Sigmoid colon (tissue), 6 donors: ENCODE measurements at regions not wholly inside any gene's neighbourhood (a gene's known extent, or its start where the extent isn't known, plus 50 kb on each side); places are given as distances from the start of the nearest gene placed in this dataset.

Experiments used
- DNase-seq: peaks from one replicate; pipeline ENCODE4 v3.0.0-alpha.2; 2019
- H3K27ac ChIP-seq, 4 donors: fragments of 200-600 bp; sonication (generic); one replicate each; pipeline ENCODE4 v1.5.1; 2016 to 2019; ENCODE audit warnings: mild to moderate bottlenecking in 1 of 4
- H3K27me3 ChIP-seq, 3 donors: fragments of 200-600 bp; sonication (generic); one replicate each; pipeline ENCODE4 v1.5.1; 2019; ENCODE audit warnings: mild to moderate bottlenecking in 1 of 3
- H3K36me3 ChIP-seq, 4 donors: fragments of 200-600 bp; sonication (generic); one replicate each; pipeline ENCODE4 v1.5.1; 2016 to 2019
- H3K4me1 ChIP-seq, 4 donors: fragments of 200-600 bp; sonication (generic); one replicate each; pipeline ENCODE4 v1.5.1; 2017 to 2019
- H3K4me3 ChIP-seq, 4 donors: fragments of 200-600 bp; sonication (generic); one replicate each; pipeline ENCODE4 v1.5.1; 2017 to 2019; ENCODE audit warnings: mild to moderate bottlenecking in 2 of 4, moderate library complexity in 1 of 4
- H3K9me3 ChIP-seq, 4 donors: fragments of 200-600 bp in 3 of 4; sonication (generic) in 3 of 4; one replicate each; pipeline versions ENCODE4 v1.5.1 to v1.6.1; 2013 to 2019
- CTCF ChIP-seq, 4 experiments: fragments of 450-650 bp in 3 of 4; fragments of 200-600 bp in 1 of 4; IDR thresholded peaks; one replicate each; pipeline ENCODE4 v1.5.1; 2016 to 2019; ENCODE audit warnings: antibody characterized with exemption in 4 of 4, mild to moderate bottlenecking in 3 of 4, moderate library complexity in 2 of 4
- EP300 ChIP-seq, 4 donors: sonication (generic); formaldehyde crosslinking; IDR thresholded peaks; one replicate each; pipeline ENCODE4 v1.6.1; 2017; ENCODE audit warnings: antibody characterized with exemption in 4 of 4
- POLR2A ChIP-seq, 2 donors: fragments of 450-650 bp; IDR thresholded peaks; one replicate each; pipeline ENCODE4 v1.6.1; 2016; ENCODE audit warnings: antibody characterized with exemption in 2 of 2, mild to moderate bottlenecking in 2 of 2, moderate library complexity in 2 of 2
- POLR2AphosphoS5 ChIP-seq, 4 donors: sonication (generic); formaldehyde crosslinking; IDR thresholded peaks; one replicate each; pipeline ENCODE4 v1.6.1; 2017; ENCODE audit warnings: antibody characterized with exemption in 4 of 4
- WGBS, 2 donors: extraction: QIAGEN DNeasy Blood & Tissue Kit; methylation state at CpG; one replicate each; pipeline ENCODE4 v1.1.7; 2013; 5-methylcytosine and 5-hydroxymethylcytosine counted together
- intact Hi-C: fragments of 100-400 bp; cut with DNase I; formaldehyde crosslinking; loops from one replicate; pipeline ENCODE4 v1.15.1; 2023
- donor health status: healthy with polysubstance abuse.
- donor health status: healthy.

GRCh38 chr11:95699631-95700470 lies 89.7 kb downstream of the FAM76B start:
- DNase-seq, result no peak
- Histone ChIP-seq H3K27ac (no peak overlapping the region), H3K36me3 (no peaks in the 10 kb centered on the region), H3K4me1 (peaks cover 0 to 31% (median 29%) of the 10 kb centered on the region in 4 donors), H3K27me3 (no peaks in the 10 kb centered on the region), H3K9me3 (no peaks in the 10 kb centered on the region), H3K4me3 (no peak overlapping the region)
- no peak for TF ChIP-seq POLR2A (IDR thresholded peaks at IDR 0.05)
- no peak for TF ChIP-seq POLR2AphosphoS5 (IDR thresholded peaks at IDR 0.05)
- TF ChIP-seq CTCF (IDR thresholded peaks at IDR 0.05), result no peak
- no peak for TF ChIP-seq EP300 (IDR thresholded peaks at IDR 0.05)
- intact Hi-C loops, result loop anchor here (5.0 kb wide), 2 partner anchors 188 to 403 kb away; no protein-coding TSS in a partner anchor
- WGBS, 2 donors, result 55 to 78% methylated on average over 2 of the region's 2 CpGs

- no peak for DNase-seq
- intact Hi-C loops, result no loop called here
- TF ChIP-seq POLR2A (IDR thresholded peaks at IDR 0.05) (no peak), CTCF (IDR thresholded peaks at IDR 0.05) (no peak), POLR2AphosphoS5 (IDR thresholded peaks at IDR 0.05) (no peak), EP300 (IDR thresholded peaks at IDR 0.05) (no peak)
- no peak overlapping the region for H3K4me3 ChIP-seq
- H3K36me3 ChIP-seq, result no peaks in the 10 kb centered on the region
- peaks cover 0 to 27% (median 21%) of the 10 kb centered on the region in 4 donors for H3K4me1 ChIP-seq
- H3K27ac ChIP-seq, result no peak overlapping the region
- no peaks in the 10 kb centered on the region for H3K27me3 ChIP-seq
- H3K9me3 ChIP-seq, result no peaks in the 10 kb centered on the region
- 62 to 86% methylated on average over 4 of the region's 4 CpGs for WGBS, 2 donors
These were observed 90.7 kb downstream of the FAM76B start for GRCh38 chr11:95698676-95699557.

GRCh38 chr11:95697614-95698408 lies 91.8 kb downstream of the FAM76B start:
- H3K4me3 ChIP-seq, result no peak overlapping the region
- H3K9me3 ChIP-seq, result no peaks in the 10 kb centered on the region
- no peak for TF ChIP-seq POLR2A (IDR thresholded peaks at IDR 0.05)
- no peak for TF ChIP-seq POLR2AphosphoS5 (IDR thresholded peaks at IDR 0.05)
- no peak for TF ChIP-seq CTCF (IDR thresholded peaks at IDR 0.05)
- no peak for TF ChIP-seq EP300 (IDR thresholded peaks at IDR 0.05)
- no peak for DNase-seq
- WGBS, 2 donors, result 71 to 89% methylated on average over 10 of the region's 10 CpGs
- intact Hi-C loops, result no loop called here
- H3K27me3 ChIP-seq, result no peaks in the 10 kb centered on the region
- H3K36me3 ChIP-seq, result no peaks in the 10 kb centered on the region
- no peak overlapping the region for H3K27ac ChIP-seq
- peaks cover 0 to 19% (median 12%) of the 10 kb centered on the region in 4 donors for H3K4me1 ChIP-seq

GRCh38 chr11:95695181-95695580 lies 94.4 kb downstream of the FAM76B start:
- H3K27ac ChIP-seq, result no peak overlapping the region
- H3K9me3 ChIP-seq, result no peaks in the 10 kb centered on the region
- no peaks in the 10 kb centered on the region for H3K27me3 ChIP-seq
- H3K4me1 ChIP-seq, result peaks cover 0 to 9% (median 0%) of the 10 kb centered on the region in 4 donors
- intact Hi-C loops, result no loop called here
- DNase-seq, result no peak
- no peak overlapping the region for H3K4me3 ChIP-seq
- TF ChIP-seq EP300 (IDR thresholded peaks at IDR 0.05) (no peak), POLR2AphosphoS5 (IDR thresholded peaks at IDR 0.05) (no peak), CTCF (IDR thresholded peaks at IDR 0.05) (no peak), POLR2A (IDR thresholded peaks at IDR 0.05) (no peak)
- H3K36me3 ChIP-seq, result no peaks in the 10 kb centered on the region
